ENCODE measurements at regions not wholly inside any gene's neighbourhood (a gene's known extent, or its start where the extent isn't known, plus 50 kb on each side); places are given as distances from the start of the nearest gene placed in this dataset.

- no peak for DNase-seq (ENCODE audit: low spot score)
- no peak overlapping the region for H3K4me2 ChIP-seq (ENCODE audit: low read depth, low read length)
- CTCF ChIA-PET (ENCODE audit: low intra/inter-chr PET ratio, low total read pairs), result no interaction called here
- intact Hi-C loops (cut with micrococcal nuclease; ENCODE audit: unreplicated experiment) (no loop called here), in situ Hi-C loops (cut with HindIII; ENCODE audit: extremely low pct_ligation_motif_present, low pct_unique_long_range_greater_than_20kb) (no loop called here)
- H3K27ac ChIP-seq (ENCODE audit: extremely low read length, insufficient read depth, low read length), result no peak overlapping the region
- H2AFZ ChIP-seq (ENCODE audit: low read length), result no peak overlapping the region
- no peaks in the 10 kb centered on the region for H3K9me3 ChIP-seq (ENCODE audit: low read length)
- no peak overlapping the region for H3K9ac ChIP-seq (ENCODE audit: insufficient read depth, low read depth, low read length)
- peaks cover 22% of the 10 kb centered on the region for H3K4me1 ChIP-seq (ENCODE audit: insufficient read depth, low read length)
- no peak overlapping the region for H3K4me3 ChIP-seq (replicated peaks in 1 of 3; ENCODE audit: insufficient read depth in 1 of 3, low read depth in 2 of 3, low read length in 3 of 3)
- 44% methylated on average over 4 of the region's 4 CpGs for WGBS (ENCODE audit: low lambda C conversion rate)
- FAIRE-seq, result no peak
- no TSS peak for BruUV-seq (replicated peaks)
- H4K20me1 ChIP-seq (ENCODE audit: insufficient read depth, low read length), result no peaks in the 10 kb centered on the region
- no peak for ATAC-seq
- POLR2A ChIA-PET, result no interaction called here
- TF ChIP-seq CERS6 (CRISPR knock-in tag; IDR thresholded peaks at IDR 0.05) (no peak), ZFP37 (CRISPR knock-in tag; IDR thresholded peaks at IDR 0.05; ENCODE audit: borderline replicate concordance) (no peak), ZNF138 (CRISPR knock-in tag; IDR thresholded peaks at IDR 0.05; ENCODE audit: low read depth) (no peak), ERF (CRISPR knock-in tag; IDR thresholded peaks at IDR 0.05) (no peak), ZNF784 (CRISPR knock-in tag; IDR thresholded peaks at IDR 0.05; ENCODE audit: borderline replicate concordance) (no peak), CBX1 (IDR thresholded peaks at IDR 0.05; ENCODE audit: low read depth) (no peak)
- TF ChIP-seq, protein P1, sequence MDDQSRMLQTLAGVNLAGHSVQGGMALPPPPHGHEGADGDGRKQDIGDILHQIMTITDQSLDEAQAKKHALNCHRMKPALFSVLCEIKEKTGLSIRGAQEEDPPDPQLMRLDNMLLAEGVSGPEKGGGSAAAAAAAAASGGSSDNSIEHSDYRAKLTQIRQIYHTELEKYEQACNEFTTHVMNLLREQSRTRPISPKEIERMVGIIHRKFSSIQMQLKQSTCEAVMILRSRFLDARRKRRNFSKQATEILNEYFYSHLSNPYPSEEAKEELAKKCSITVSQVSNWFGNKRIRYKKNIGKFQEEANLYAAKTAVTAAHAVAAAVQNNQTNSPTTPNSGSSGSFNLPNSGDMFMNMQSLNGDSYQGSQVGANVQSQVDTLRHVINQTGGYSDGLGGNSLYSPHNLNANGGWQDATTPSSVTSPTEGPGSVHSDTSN (CRISPR knock-in tag; IDR thresholded peaks at IDR 0.05; ENCODE audit: borderline replicate concordance), result no peak
- peaks cover 0 to 14% of the 10 kb centered on the region in 2 experiments; a peak in 2 of 5 replicates for H3K27me3 ChIP-seq (ENCODE audit: control insufficient read depth in 1 of 2, insufficient read depth in 2 of 2, low read length in 2 of 2)
- no peaks in the 10 kb centered on the region for H3K36me3 ChIP-seq (replicated peaks in 1 of 2; ENCODE audit: control insufficient read depth in 1 of 2, insufficient read depth in 2 of 2, low read length in 2 of 2)
- no peaks in the 10 kb centered on the region for H3K79me2 ChIP-seq (ENCODE audit: insufficient read depth, low read length)
Measured at GRCh38 chr5:10153394-10153793, 96.3 kb downstream of the ATPSCKMT start.
